OCI-LY1 (cell line): ENCODE measurements at regions not wholly inside any gene's neighbourhood (a gene's known extent, or its start where the extent isn't known, plus 50 kb on each side); places are given as distances from the start of the nearest gene placed in this dataset.

ENCODE experiments used
- H2AFZ ChIP-seq: fragments of 200-600 bp; sonication (generic), shearing (Covaris generic); 2 replicates; pipeline ENCODE4 v1.6.0; 2014; ENCODE audit warnings: antibody characterized with exemption, mild to moderate bottlenecking, low read length
- H3F3A ChIP-seq: fragments of 200-600 bp; sonication (generic), shearing (Covaris generic); 2 replicates; pipeline ENCODE4 v1.6.0; 2014; ENCODE audit warnings: mild to moderate bottlenecking, antibody characterized with exemption, low read length, moderate library complexity; ENCODE audit not compliant: insufficient read depth
- H3K27ac ChIP-seq: fragments of 200-600 bp; sonication (generic); 2 replicates; pipeline ENCODE4 v1.5.1; 2014; ENCODE audit warnings: low read length, mixed run types, mild to moderate bottlenecking, low read depth; ENCODE audit not compliant: poor library complexity, severe bottlenecking
- H3K27me3 ChIP-seq: fragments of 200-600 bp; sonication (generic); 2 replicates; pipeline ENCODE4 v1.6.0; 2014; ENCODE audit warnings: antibody characterized with exemption, mild to moderate bottlenecking, low read length, moderate library complexity; ENCODE audit not compliant: insufficient read depth
- H3K36me3 ChIP-seq: fragments of 200-600 bp; sonication (generic); 2 replicates; pipeline ENCODE4 v1.6.1; 2014; ENCODE audit warnings: mild to moderate bottlenecking, antibody characterized with exemption, low read length, moderate library complexity, mixed read lengths; ENCODE audit not compliant: insufficient read depth
- H3K4me1 ChIP-seq: fragments of 200-600 bp; sonication (generic); 2 replicates; pipeline ENCODE4 v1.5.1; 2014; ENCODE audit warnings: mild to moderate bottlenecking, low read length, moderate library complexity; ENCODE audit not compliant: insufficient read depth, severe bottlenecking
- H3K4me2 ChIP-seq: fragments of 200-600 bp; sonication (generic), shearing (Covaris generic); 2 replicates; pipeline ENCODE4 v1.6.1; 2014; ENCODE audit warnings: low read length
- H3K4me3 ChIP-seq: fragments of 200-600 bp; sonication (generic); 2 replicates; pipeline ENCODE4 v1.5.1; 2014; ENCODE audit warnings: low read length, low read depth, mild to moderate bottlenecking, mixed read lengths; ENCODE audit not compliant: poor library complexity, severe bottlenecking
- H3K79me2 ChIP-seq: fragments of 200-600 bp; shearing (Covaris generic); 2 replicates; pipeline ENCODE4 v1.6.1; 2016; ENCODE audit warnings: mixed run types, low read length, mixed read lengths; ENCODE audit not compliant: insufficient read depth
- H3K9ac ChIP-seq: fragments of 200-600 bp; sonication (generic), shearing (Covaris generic); 2 replicates; pipeline ENCODE4 v1.6.1; 2014; ENCODE audit warnings: mild to moderate bottlenecking, low read length, mixed read lengths
- H3K9me2 ChIP-seq: fragments of 200-600 bp; sonication (generic), shearing (Covaris generic); 2 replicates; pipeline ENCODE4 v1.6.1; 2014; ENCODE audit warnings: low read depth, mild to moderate bottlenecking, low read length, mixed read lengths
- H3K9me3 ChIP-seq: fragments of 200-600 bp; shearing (Covaris generic); 2 replicates; pipeline ENCODE4 v1.6.1; 2014; ENCODE audit warnings: low read length, mixed read lengths
- H4K20me1 ChIP-seq: fragments of 200-600 bp; sonication (generic), shearing (Covaris generic); 2 replicates; pipeline ENCODE4 v1.6.0; 2016; ENCODE audit warnings: mild to moderate bottlenecking, low read length; ENCODE audit not compliant: insufficient read depth
- EZH2 ChIP-seq: fragments of 200-600 bp; sonication (generic), shearing (Covaris generic); IDR thresholded peaks from 2 replicates; pipeline ENCODE4 v1.8.0; 2017; ENCODE audit warnings: borderline replicate concordance, mixed run types, mild to moderate bottlenecking, antibody characterized with exemption, low read length, moderate library complexity, mixed read lengths
- TF ChIP-seq, protein P1 (sequence below): fragments of 200-600 bp; sonication (generic), shearing (Covaris generic); IDR thresholded peaks from 2 replicates; pipeline ENCODE4 v1.5.1; 2017; ENCODE audit warnings: mild to moderate bottlenecking, antibody characterized with exemption, low read length, moderate library complexity, mixed read lengths

DNA sequence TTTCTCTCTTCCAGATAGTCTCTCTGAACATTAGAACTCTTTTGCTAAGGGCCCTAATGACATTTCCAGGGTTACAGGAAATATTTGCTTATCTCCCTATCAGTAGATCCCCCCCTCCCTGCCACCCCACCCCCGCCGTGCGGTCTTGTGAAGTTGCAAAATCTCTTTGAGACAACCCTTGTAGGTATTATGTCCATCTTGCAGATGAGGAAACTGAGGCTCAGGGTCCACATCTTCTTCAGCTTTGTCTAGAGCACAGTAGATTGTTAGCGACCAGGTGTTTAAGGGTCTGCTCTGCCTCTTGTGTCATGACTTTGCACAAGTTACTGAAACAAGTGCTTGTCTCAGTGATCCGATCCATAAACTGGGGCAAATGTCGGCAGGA lies 65.8 kb upstream of the GATA6 start:
- no peaks in the 10 kb centered on the region for H3K27me3 ChIP-seq
- no peak overlapping the region for H3K9ac ChIP-seq
- no peak overlapping the region for H2AFZ ChIP-seq
- no peak overlapping the region for H3K4me3 ChIP-seq
- no peaks in the 10 kb centered on the region for H3K36me3 ChIP-seq
- H3K9me2 ChIP-seq = no peaks in the 10 kb centered on the region
- no peaks in the 10 kb centered on the region for H3K79me2 ChIP-seq
- no peaks in the 10 kb centered on the region for H3K4me1 ChIP-seq
- no peaks in the 10 kb centered on the region for H3F3A ChIP-seq
- no peaks in the 10 kb centered on the region for H4K20me1 ChIP-seq
- no peak overlapping the region for H3K4me2 ChIP-seq
- no peak for TF ChIP-seq EZH2
- TF ChIP-seq, protein P1, sequence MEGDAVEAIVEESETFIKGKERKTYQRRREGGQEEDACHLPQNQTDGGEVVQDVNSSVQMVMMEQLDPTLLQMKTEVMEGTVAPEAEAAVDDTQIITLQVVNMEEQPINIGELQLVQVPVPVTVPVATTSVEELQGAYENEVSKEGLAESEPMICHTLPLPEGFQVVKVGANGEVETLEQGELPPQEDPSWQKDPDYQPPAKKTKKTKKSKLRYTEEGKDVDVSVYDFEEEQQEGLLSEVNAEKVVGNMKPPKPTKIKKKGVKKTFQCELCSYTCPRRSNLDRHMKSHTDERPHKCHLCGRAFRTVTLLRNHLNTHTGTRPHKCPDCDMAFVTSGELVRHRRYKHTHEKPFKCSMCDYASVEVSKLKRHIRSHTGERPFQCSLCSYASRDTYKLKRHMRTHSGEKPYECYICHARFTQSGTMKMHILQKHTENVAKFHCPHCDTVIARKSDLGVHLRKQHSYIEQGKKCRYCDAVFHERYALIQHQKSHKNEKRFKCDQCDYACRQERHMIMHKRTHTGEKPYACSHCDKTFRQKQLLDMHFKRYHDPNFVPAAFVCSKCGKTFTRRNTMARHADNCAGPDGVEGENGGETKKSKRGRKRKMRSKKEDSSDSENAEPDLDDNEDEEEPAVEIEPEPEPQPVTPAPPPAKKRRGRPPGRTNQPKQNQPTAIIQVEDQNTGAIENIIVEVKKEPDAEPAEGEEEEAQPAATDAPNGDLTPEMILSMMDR = no peak
- no peaks in the 10 kb centered on the region for H3K9me3 ChIP-seq
- no peak overlapping the region for H3K27ac ChIP-seq

GRCh38 chr18:22106536-22107292 lies 62.7 kb upstream of the GATA6 start:
- H2AFZ ChIP-seq = no peak overlapping the region
- H3K27ac ChIP-seq = no peak overlapping the region
- H3K4me2 ChIP-seq = no peak overlapping the region
- H3K9ac ChIP-seq = no peak overlapping the region
- no peaks in the 10 kb centered on the region for H3K9me2 ChIP-seq
- no peaks in the 10 kb centered on the region for H3K79me2 ChIP-seq
- no peak overlapping the region for H3K4me3 ChIP-seq
- TF ChIP-seq EZH2 = no peak
- TF ChIP-seq, protein P1 = no peak
- no peaks in the 10 kb centered on the region for H3K4me1 ChIP-seq
- H3K9me3 ChIP-seq = no peaks in the 10 kb centered on the region
- no peaks in the 10 kb centered on the region for H3K27me3 ChIP-seq
- no peaks in the 10 kb centered on the region for H3K36me3 ChIP-seq
- H4K20me1 ChIP-seq = no peaks in the 10 kb centered on the region
- H3F3A ChIP-seq = no peaks in the 10 kb centered on the region

- Histone ChIP-seq H4K20me1 (no peaks in the 10 kb centered on the region), H3K4me1 (no peaks in the 10 kb centered on the region), H3K27me3 (no peaks in the 10 kb centered on the region), H3K9me2 (no peaks in the 10 kb centered on the region), H3K9ac (no peak overlapping the region), H3K4me3 (no peak overlapping the region), H3K9me3 (no peaks in the 10 kb centered on the region), H2AFZ (no peak overlapping the region), H3F3A (no peaks in the 10 kb centered on the region), H3K79me2 (no peaks in the 10 kb centered on the region), H3K27ac (no peak overlapping the region), H3K4me2 (no peak overlapping the region), H3K36me3 (no peaks in the 10 kb centered on the region)
- TF ChIP-seq EZH2 = no peak
- TF ChIP-seq, protein P1 = no peak
Measured at GRCh38 chr18:22108674-22109073, 60.7 kb upstream of the GATA6 start.
